ENCODE measurements at regions not wholly inside any gene's neighbourhood (a gene's known extent, or its start where the extent isn't known, plus 50 kb on each side); places are given as distances from the start of the nearest gene placed in this dataset.

- H3K4me1 ChIP-seq (ENCODE audit: insufficient read depth, low read length, poor library complexity, severe bottlenecking) = no peaks in the 10 kb centered on the region
- H3K27me3 ChIP-seq (ENCODE audit: insufficient read depth, low read length, poor library complexity, severe bottlenecking) = no peaks in the 10 kb centered on the region
- H3K4me3 ChIP-seq (ENCODE audit: low read length, poor library complexity, severe bottlenecking) = no peak overlapping the region
- no peaks in the 10 kb centered on the region for H3K9me3 ChIP-seq (ENCODE audit: insufficient read depth, low read depth, low read length)
- no peaks in the 10 kb centered on the region for H3K36me3 ChIP-seq (ENCODE audit: insufficient read depth, low read length)
- no peak overlapping the region for H2AFZ ChIP-seq (ENCODE audit: low read length)
- H4K20me1 ChIP-seq (ENCODE audit: insufficient read depth, low read length, poor library complexity, severe bottlenecking) = no peaks in the 10 kb centered on the region
- TF ChIP-seq EZH2phosphoT487 (IDR thresholded peaks at IDR 0.05; ENCODE audit: borderline replicate concordance) (no peak), CTCF (conservative IDR thresholded peaks at IDR 0.05; ENCODE audit: low read length) (no peak)
- H3K4me2 ChIP-seq (ENCODE audit: low read depth, low read length, poor library complexity, severe bottlenecking) = no peak overlapping the region
- H3K9me2 ChIP-seq (replicated peaks; ENCODE audit: low read depth, low read length) = no peaks in the 10 kb centered on the region
- no peaks in the 10 kb centered on the region for H3K79me2 ChIP-seq (ENCODE audit: insufficient read depth, low read length)
- H3F3A ChIP-seq (ENCODE audit: low read depth) = no peaks in the 10 kb centered on the region
- no peak overlapping the region for H3K9ac ChIP-seq (ENCODE audit: low read depth, low read length, poor library complexity, severe bottlenecking)
Observed at GRCh38 chr17:71978435-71978834, 142.4 kb upstream of the SOX9 start.

- no peaks in the 10 kb centered on the region for H3K79me2 ChIP-seq (ENCODE audit: insufficient read depth, low read length)
- no peaks in the 10 kb centered on the region; the same call in 1 of the 2 replicates for H3K9me3 ChIP-seq (ENCODE audit: insufficient read depth, low read depth, low read length)
- H3K36me3 ChIP-seq (ENCODE audit: insufficient read depth, low read length) = no peaks in the 10 kb centered on the region
- H3K4me2 ChIP-seq (ENCODE audit: low read depth, low read length, poor library complexity, severe bottlenecking) = no peak overlapping the region
- H3K9ac ChIP-seq (ENCODE audit: low read depth, low read length, poor library complexity, severe bottlenecking) = no peak overlapping the region
- no peaks in the 10 kb centered on the region for H3K9me2 ChIP-seq (replicated peaks; ENCODE audit: low read depth, low read length)
- no peak for TF ChIP-seq EZH2phosphoT487 (IDR thresholded peaks at IDR 0.05; ENCODE audit: borderline replicate concordance)
- no peak for TF ChIP-seq CTCF (conservative IDR thresholded peaks at IDR 0.05; ENCODE audit: low read length)
- no peaks in the 10 kb centered on the region for H3K4me1 ChIP-seq (ENCODE audit: insufficient read depth, low read length, poor library complexity, severe bottlenecking)
- H3K4me3 ChIP-seq (ENCODE audit: low read length, poor library complexity, severe bottlenecking) = no peak overlapping the region
- no peak overlapping the region for H2AFZ ChIP-seq (ENCODE audit: low read length)
- H3F3A ChIP-seq (ENCODE audit: low read depth) = no peaks in the 10 kb centered on the region
- no peaks in the 10 kb centered on the region for H4K20me1 ChIP-seq (ENCODE audit: insufficient read depth, low read length, poor library complexity, severe bottlenecking)
- no peaks in the 10 kb centered on the region for H3K27me3 ChIP-seq (ENCODE audit: insufficient read depth, low read length, poor library complexity, severe bottlenecking)
Observed at GRCh38 chr17:71980171-71980570, 140.6 kb upstream of the SOX9 start.

- H3K4me2 ChIP-seq (ENCODE audit: low read depth, low read length, poor library complexity, severe bottlenecking) = no peak overlapping the region
- H3K4me3 ChIP-seq (ENCODE audit: low read length, poor library complexity, severe bottlenecking) = no peak overlapping the region
- no peaks in the 10 kb centered on the region for H3K4me1 ChIP-seq (ENCODE audit: insufficient read depth, low read length, poor library complexity, severe bottlenecking)
- no peak overlapping the region for H3K9ac ChIP-seq (ENCODE audit: low read depth, low read length, poor library complexity, severe bottlenecking)
- H3K27me3 ChIP-seq (ENCODE audit: insufficient read depth, low read length, poor library complexity, severe bottlenecking) = no peaks in the 10 kb centered on the region
- H3F3A ChIP-seq (ENCODE audit: low read depth) = no peaks in the 10 kb centered on the region
- no peaks in the 10 kb centered on the region for H3K79me2 ChIP-seq (ENCODE audit: insufficient read depth, low read length)
- H3K9me3 ChIP-seq (ENCODE audit: insufficient read depth, low read depth, low read length) = no peaks in the 10 kb centered on the region; the same call in 1 of the 2 replicates
- H3K9me2 ChIP-seq (replicated peaks; ENCODE audit: low read depth, low read length) = no peaks in the 10 kb centered on the region
- no peak overlapping the region for H2AFZ ChIP-seq (ENCODE audit: low read length)
- TF ChIP-seq CTCF (conservative IDR thresholded peaks at IDR 0.05; ENCODE audit: low read length) (no peak), EZH2phosphoT487 (IDR thresholded peaks at IDR 0.05; ENCODE audit: borderline replicate concordance) (no peak)
- no peaks in the 10 kb centered on the region for H4K20me1 ChIP-seq (ENCODE audit: insufficient read depth, low read length, poor library complexity, severe bottlenecking)
- H3K36me3 ChIP-seq (ENCODE audit: insufficient read depth, low read length) = no peaks in the 10 kb centered on the region
Observed at GRCh38 chr17:71983828-71984227, 137.0 kb upstream of the SOX9 start.

All from Loucy (cell line).